ENCODE measurements at regions not wholly inside any gene's neighbourhood (a gene's known extent, or its start where the extent isn't known, plus 50 kb on each side); places are given as distances from the start of the nearest gene placed in this dataset. TPM values are rescaled to one million over a fixed set of nuclear protein-coding genes. Genes with fewer than 3 reads are reported as not detected.

DNA sequence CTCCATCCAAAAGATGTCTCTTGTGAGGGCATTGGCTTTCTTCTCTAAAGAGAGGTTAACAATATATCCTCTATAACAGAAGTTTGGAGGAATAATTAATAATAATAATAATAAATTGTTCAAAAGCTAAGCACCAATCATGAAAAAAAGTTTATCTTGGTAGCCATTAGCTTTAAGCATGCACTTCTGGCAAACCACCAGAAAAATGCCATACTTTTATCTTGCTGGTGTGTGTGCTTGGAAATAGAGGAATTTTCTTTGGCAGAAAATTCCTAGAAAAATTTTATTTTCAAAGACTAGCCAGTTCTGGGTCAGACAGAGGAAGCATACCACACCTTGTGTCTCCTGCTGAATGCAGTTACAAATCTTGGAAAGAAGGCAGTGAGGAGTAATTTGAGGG is 52.5 kb upstream of the NPY start:
- no peak for DNase-seq
- Histone ChIP-seq H2BK120ac (ENCODE audit: low read depth, low read length) (no peak overlapping the region), H3K23ac (ENCODE audit: low read length in 2 of 2) (no peak overlapping the region), H3K27ac (ENCODE audit: low read length, poor library complexity, severe bottlenecking) (no peak overlapping the region), H3K4me3 (ENCODE audit: insufficient read depth in 1 of 2, low read depth in 1 of 2, low read length in 2 of 2) (no peak overlapping the region), H3K4me1 (ENCODE audit: control insufficient read depth, insufficient read depth, low read depth, low read length) (no peaks in the 10 kb centered on the region), H4K91ac (ENCODE audit: low read length) (no peak overlapping the region), H3K14ac (ENCODE audit: low read length in 2 of 2) (no peak overlapping the region), H2BK12ac (ENCODE audit: low read length in 2 of 2) (no peak overlapping the region), H3K36me3 (ENCODE audit: control insufficient read depth in 1 of 2, insufficient read depth in 2 of 2, low read depth in 1 of 2, low read length in 2 of 2) (no peaks in the 10 kb centered on the region), H4K8ac (ENCODE audit: low read length) (no peak overlapping the region), H2AK5ac (ENCODE audit: low read length, severe bottlenecking) (no peak overlapping the region), H2BK5ac (ENCODE audit: low read depth, low read length, poor library complexity, severe bottlenecking) (no peak overlapping the region), H2BK15ac (ENCODE audit: low read depth, poor library complexity, severe bottlenecking) (no peak overlapping the region), H3K9ac (ENCODE audit: low read length) (no peak overlapping the region), H3K9me3 (ENCODE audit: control insufficient read depth, low read length) (no peaks in the 10 kb centered on the region), H2AFZ (ENCODE audit: low read depth, low read length) (no peak overlapping the region), H3K4me2 (ENCODE audit: low read length, poor library complexity, severe bottlenecking) (no peak overlapping the region), H3K27me3 (ENCODE audit: control insufficient read depth in 1 of 2, insufficient read depth in 1 of 2, low read length in 2 of 2) (no peaks in the 10 kb centered on the region), H3K4ac (ENCODE audit: low read depth in 1 of 2, low read length in 2 of 2) (no peak overlapping the region), H3K79me1 (replicated peaks; ENCODE audit: low read length, poor library complexity, severe bottlenecking) (no peaks in the 10 kb centered on the region), H3K18ac (ENCODE audit: low read depth in 1 of 2, low read length in 2 of 2) (no peak overlapping the region)

GRCh38 chr7:24233386-24233785 is 50.6 kb upstream of the NPY start:
- Histone ChIP-seq H4K91ac (ENCODE audit: low read length) (no peak overlapping the region), H3K27me3 (ENCODE audit: control insufficient read depth in 1 of 2, insufficient read depth in 1 of 2, low read length in 2 of 2) (no peaks in the 10 kb centered on the region), H3K79me1 (replicated peaks; ENCODE audit: low read length, poor library complexity, severe bottlenecking) (no peaks in the 10 kb centered on the region), H3K36me3 (ENCODE audit: control insufficient read depth in 1 of 2, insufficient read depth in 2 of 2, low read depth in 1 of 2, low read length in 2 of 2) (no peaks in the 10 kb centered on the region), H3K9me3 (ENCODE audit: control insufficient read depth, low read length) (no peaks in the 10 kb centered on the region), H3K4ac (ENCODE audit: low read depth in 1 of 2, low read length in 2 of 2) (no peak overlapping the region), H2BK120ac (ENCODE audit: low read depth, low read length) (no peak overlapping the region), H3K9ac (ENCODE audit: low read length) (no peak overlapping the region), H2BK12ac (ENCODE audit: low read length in 2 of 2) (no peak overlapping the region), H2BK5ac (ENCODE audit: low read depth, low read length, poor library complexity, severe bottlenecking) (no peak overlapping the region), H3K18ac (ENCODE audit: low read depth in 1 of 2, low read length in 2 of 2) (no peak overlapping the region), H3K4me2 (ENCODE audit: low read length, poor library complexity, severe bottlenecking) (no peak overlapping the region), H3K14ac (ENCODE audit: low read length in 2 of 2) (no peak overlapping the region), H3K4me3 (ENCODE audit: insufficient read depth in 1 of 2, low read depth in 1 of 2, low read length in 2 of 2) (no peak overlapping the region), H3K4me1 (ENCODE audit: control insufficient read depth, insufficient read depth, low read depth, low read length) (no peaks in the 10 kb centered on the region), H3K27ac (ENCODE audit: low read length, poor library complexity, severe bottlenecking) (no peak overlapping the region), H2AK5ac (ENCODE audit: low read length, severe bottlenecking) (no peak overlapping the region), H3K23ac (ENCODE audit: low read length in 2 of 2) (no peak overlapping the region), H2BK15ac (ENCODE audit: low read depth, poor library complexity, severe bottlenecking) (no peak overlapping the region), H2AFZ (ENCODE audit: low read depth, low read length) (no peak overlapping the region), H4K8ac (ENCODE audit: low read length) (no peak overlapping the region)
- 89% methylated on average over 2 of the region's 2 CpGs for WGBS
- DNase-seq, result no peak

Small RNA genes in the stretch of these regions (small RNA-seq; reads per million reads assigned to genes)
- gene RNA5SP228 (ENCODE audit: low read depth), result not detected

All from mesenchymal stem cell (in vitro differentiated cells and primary cell).